HCT116 (cell line): ENCODE measurements at regions not wholly inside any gene's neighbourhood (a gene's known extent, or its start where the extent isn't known, plus 50 kb on each side); places are given as distances from the start of the nearest gene placed in this dataset.

ENCODE experiments used
- CEBPB ChIP-seq: IDR thresholded peaks from 2 replicates; pipeline ENCODE4 v1.6.1; 2012; ENCODE audit warnings: low read depth
- CTCF ChIP-seq, 3 experiments: fragments of 200-600 bp in 1 of 3; sonication (generic) in 1 of 3; IDR thresholded peaks in 2 of 3; conservative IDR thresholded peaks in 1 of 3; 2 replicates each; pipeline ENCODE4 v1.5.1; 2012 to 2017; ENCODE audit warnings: low read depth in 2 of 3, low read length in 2 of 3, antibody characterized with exemption in 1 of 3, borderline replicate concordance in 1 of 3, control low read depth in 1 of 3, mild to moderate bottlenecking in 1 of 3, mixed read lengths in 1 of 3, mixed run types in 1 of 3, moderate library complexity in 1 of 3; ENCODE audit not compliant: insufficient read depth in 1 of 3
- EZH2 ChIP-seq: fragments of 200-600 bp; sonication (generic); IDR thresholded peaks from 2 replicates; pipeline ENCODE4 v1.6.1; 2017; ENCODE audit warnings: antibody characterized with exemption, mixed run types
- JUND ChIP-seq: IDR thresholded peaks from 2 replicates; pipeline ENCODE4 v1.6.1; 2012
- POLR2A ChIP-seq: IDR thresholded peaks from 2 replicates; pipeline ENCODE4 v1.7.0; 2011; ENCODE audit warnings: borderline replicate concordance; ENCODE audit not compliant: insufficient read depth, insufficient read length; ENCODE audit errors: extremely low read depth
- POLR2AphosphoS5 ChIP-seq: IDR thresholded peaks from 2 replicates; pipeline ENCODE4 v1.6.1; 2011; ENCODE audit warnings: mild to moderate bottlenecking, low read depth, low read length, moderate library complexity
- TCF7L2 ChIP-seq: IDR thresholded peaks from 2 replicates; pipeline ENCODE4 v1.7.0; 2011; ENCODE audit warnings: borderline replicate concordance, inconsistent platforms; ENCODE audit not compliant: insufficient read depth, insufficient read length; ENCODE audit errors: extremely low read depth

DNA sequence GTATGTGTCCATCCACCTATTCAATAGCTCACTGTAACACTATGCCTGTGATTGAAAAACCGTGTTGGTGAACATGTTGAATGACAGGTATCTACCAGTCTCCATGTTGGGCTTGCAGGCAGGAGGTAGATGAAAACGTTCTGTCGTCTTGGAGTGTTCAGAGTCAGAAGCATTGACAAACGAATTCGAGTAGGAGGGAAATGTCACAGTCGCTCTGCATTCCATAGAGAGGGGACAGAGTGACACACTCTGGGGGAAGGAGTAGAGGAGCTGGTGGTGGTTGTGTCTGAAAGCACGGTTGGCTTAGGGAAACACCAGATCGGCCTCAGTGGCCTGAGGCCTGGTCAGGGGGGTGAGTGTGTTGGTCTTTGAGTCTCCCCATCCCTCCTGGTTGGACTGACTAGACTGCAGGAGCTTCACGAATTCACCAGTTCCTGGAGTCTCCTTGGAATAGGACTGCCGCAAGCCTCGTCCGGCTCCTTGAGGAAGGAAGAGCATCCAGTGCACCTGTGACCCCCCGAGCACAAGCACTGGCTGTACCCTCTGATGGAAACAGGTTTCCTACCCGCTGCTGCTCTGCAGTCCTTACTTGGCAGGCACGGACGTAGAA, 105.0 kb upstream of the C1QTNF9B start:
- TF ChIP-seq CEBPB, result no peak
- no peak for TF ChIP-seq JUND
- TF ChIP-seq CTCF (IDR thresholded peaks at IDR 0.05 in 2 of 3, conservative IDR thresholded peaks at IDR 0.05 in 1 of 3; ENCODE audit: borderline replicate concordance in 1 of 3, insufficient read depth in 1 of 3, low read depth in 2 of 3, low read length in 2 of 3), result no peak
- no peak for TF ChIP-seq TCF7L2
- TF ChIP-seq POLR2A, result no peak
- no peak for TF ChIP-seq EZH2
- no peak for TF ChIP-seq POLR2AphosphoS5
